ENCODE measurements at regions not wholly inside any gene's neighbourhood (a gene's known extent, or its start where the extent isn't known, plus 50 kb on each side); places are given as distances from the start of the nearest gene placed in this dataset.

GRCh38 chr20:43803276-43803675 lies 76.5 kb upstream of the GTSF1L start:
- DNase-seq (ENCODE audit: low spot score) = no peak

- no peak for DNase-seq (ENCODE audit: low spot score)
Observed at GRCh38 chr20:43800186-43800585, 73.4 kb upstream of the GTSF1L start.

- no peak for DNase-seq (ENCODE audit: low spot score)
Observed at GRCh38 chr20:43799741-43800140, 72.9 kb upstream of the GTSF1L start.

GRCh38 chr20:43799150-43799711 lies 72.4 kb upstream of the GTSF1L start:
- no peak for DNase-seq (ENCODE audit: low spot score)

- DNase-seq (ENCODE audit: low spot score) = no peak
Observed at GRCh38 chr20:43798291-43799149, 71.7 kb upstream of the GTSF1L start.

- no peak for DNase-seq (ENCODE audit: low spot score)
Observed at GRCh38 chr20:43794326-43794725, 67.5 kb upstream of the GTSF1L start.

- no peak for DNase-seq (ENCODE audit: low spot score)
Observed at GRCh38 chr20:43789593-43789992, 62.8 kb upstream of the GTSF1L start.

- DNase-seq (ENCODE audit: low spot score) = no peak
Observed at GRCh38 chr20:43787937-43788336, 61.1 kb upstream of the GTSF1L start.

- DNase-seq (ENCODE audit: low spot score) = no peak
Observed at GRCh38 chr20:43786885-43787284, 60.1 kb upstream of the GTSF1L start.

GRCh38 chr20:43781215-43781614 lies 54.4 kb upstream of the GTSF1L start:
- DNase-seq (ENCODE audit: low spot score) = no peak

GRCh38 chr20:43778375-43778774 lies 51.6 kb upstream of the GTSF1L start:
- DNase-seq (ENCODE audit: low spot score) = no peak

- no peak for DNase-seq (ENCODE audit: low spot score)
Observed at GRCh38 chr20:43776691-43777090, 49.9 kb upstream of the GTSF1L start.

Data from SW480 (cell line).